ENCODE measurements at regions not wholly inside any gene's neighbourhood (a gene's known extent, or its start where the extent isn't known, plus 50 kb on each side); places are given as distances from the start of the nearest gene placed in this dataset.

- no peak for DNase-seq
Observed at GRCh38 chr2:129754831-129755230, 224.6 kb upstream of the RAB6C start.

GRCh38 chr2:129755786-129756185, 223.7 kb upstream of the RAB6C start:
- DNase-seq, result no peak

DNA sequence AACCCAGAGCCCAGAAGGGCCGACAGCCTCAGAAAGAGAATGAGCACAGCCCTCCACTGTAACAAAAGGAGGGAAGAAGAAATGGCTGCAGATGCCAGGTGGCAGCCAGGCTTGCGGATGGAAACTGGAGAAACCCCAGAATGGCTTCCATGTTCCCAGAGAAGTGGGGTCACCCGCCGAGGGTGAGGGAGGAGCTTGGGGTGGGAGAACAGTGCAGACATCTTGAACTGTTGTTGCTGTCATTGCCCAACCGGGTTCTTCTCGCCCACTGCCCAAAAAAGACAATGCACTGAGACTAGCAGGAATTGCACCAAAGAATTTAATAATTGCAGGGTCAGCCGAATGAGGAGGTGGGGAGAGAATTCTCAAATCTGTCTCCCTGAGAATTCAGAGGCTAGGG, 223.2 kb upstream of the RAB6C start:
- no peak for DNase-seq

DNA sequence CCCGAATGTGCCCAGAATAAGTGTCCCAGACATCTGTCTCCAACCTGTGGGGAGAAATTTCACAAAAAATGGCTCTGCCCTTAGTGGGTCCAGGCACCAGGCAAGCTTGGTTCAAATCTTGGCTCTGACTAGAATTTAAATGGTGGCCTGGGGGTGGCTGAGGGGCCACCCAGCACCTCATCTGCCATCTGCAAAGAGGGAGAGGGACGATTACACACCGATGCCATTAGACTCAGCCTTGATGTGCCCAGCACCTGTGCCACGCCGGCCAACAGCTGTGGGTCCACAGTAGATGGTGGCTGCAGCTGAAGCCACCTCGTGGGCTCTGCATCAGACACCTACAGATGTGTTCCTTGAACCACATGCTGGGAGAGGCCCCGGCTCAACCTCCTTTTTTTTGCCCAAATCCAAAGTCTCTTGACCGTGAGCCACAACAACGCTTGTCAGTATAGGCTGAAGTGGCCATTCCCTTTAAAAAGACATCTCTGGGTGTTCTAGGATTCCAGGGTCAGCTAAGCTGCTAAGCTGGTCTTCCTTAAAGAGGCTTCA, 222.0 kb upstream of the RAB6C start:
- DNase-seq, result no peak

- DNase-seq, result no peak
Observed at GRCh38 chr2:129757915-129758783, 221.3 kb upstream of the RAB6C start.

GRCh38 chr2:129758784-129759471, 220.5 kb upstream of the RAB6C start:
- no peak for DNase-seq

GRCh38 chr2:129759472-129760010, 219.9 kb upstream of the RAB6C start:
- no peak for DNase-seq

GRCh38 chr2:129760669-129761068, 218.8 kb upstream of the RAB6C start:
- DNase-seq, result no peak

DNA sequence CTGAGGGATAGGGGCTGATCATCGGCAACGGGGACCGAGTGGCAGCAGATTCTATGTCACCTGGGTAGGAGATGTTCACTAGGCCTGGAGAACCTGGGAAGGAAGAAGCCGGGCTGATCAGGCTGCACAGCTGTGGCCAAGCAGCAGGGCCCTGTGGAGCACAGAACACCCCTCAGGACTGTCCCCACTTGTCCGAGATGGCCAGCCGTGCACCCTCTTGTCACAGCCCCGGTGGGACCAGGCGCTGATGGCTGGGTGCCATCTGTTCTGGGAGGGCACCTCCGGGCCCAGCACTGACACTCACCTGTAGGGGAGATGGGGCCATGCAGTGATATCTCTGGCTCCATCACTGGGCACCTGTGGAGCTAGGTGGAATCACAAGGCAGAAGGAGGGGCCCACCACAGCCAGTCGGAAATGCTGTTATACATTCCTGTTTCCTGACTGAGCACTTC, 217.9 kb upstream of the RAB6C start:
- DNase-seq, result no peak

- DNase-seq, result no peak
Observed at GRCh38 chr2:129762386-129763189, 216.9 kb upstream of the RAB6C start.

DNA sequence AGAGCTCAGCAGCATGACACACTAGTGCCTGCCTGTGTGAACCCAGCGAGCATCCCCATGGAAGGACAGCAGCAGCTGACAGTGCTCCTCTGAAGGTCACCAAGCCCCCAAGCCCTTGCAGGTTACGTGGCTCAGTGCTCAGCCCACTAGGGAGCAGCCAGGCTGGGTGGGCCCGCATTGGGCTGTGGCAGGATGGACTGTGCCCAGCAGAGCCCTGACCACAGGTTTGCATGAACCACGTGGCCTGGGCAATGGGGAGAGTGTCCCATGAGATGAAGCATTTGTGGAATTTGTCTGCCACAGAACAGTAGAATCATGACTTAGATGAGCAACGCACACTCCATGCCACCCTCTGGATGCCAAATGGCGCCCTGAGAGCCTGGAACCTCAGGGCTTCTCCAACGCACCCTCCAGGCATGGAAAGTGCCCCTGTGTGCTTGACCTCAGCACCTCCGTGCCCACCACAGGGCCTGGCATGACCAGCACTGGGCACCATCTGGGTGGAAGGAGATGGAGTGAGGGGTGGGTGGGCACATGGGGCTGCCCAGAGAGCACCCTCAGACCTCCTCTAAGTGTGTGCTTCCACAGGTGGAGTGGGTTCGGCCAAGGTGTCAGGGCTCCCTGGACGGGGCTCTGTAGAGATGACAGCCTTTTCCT, 216.1 kb upstream of the RAB6C start:
- DNase-seq, result no peak

DNA sequence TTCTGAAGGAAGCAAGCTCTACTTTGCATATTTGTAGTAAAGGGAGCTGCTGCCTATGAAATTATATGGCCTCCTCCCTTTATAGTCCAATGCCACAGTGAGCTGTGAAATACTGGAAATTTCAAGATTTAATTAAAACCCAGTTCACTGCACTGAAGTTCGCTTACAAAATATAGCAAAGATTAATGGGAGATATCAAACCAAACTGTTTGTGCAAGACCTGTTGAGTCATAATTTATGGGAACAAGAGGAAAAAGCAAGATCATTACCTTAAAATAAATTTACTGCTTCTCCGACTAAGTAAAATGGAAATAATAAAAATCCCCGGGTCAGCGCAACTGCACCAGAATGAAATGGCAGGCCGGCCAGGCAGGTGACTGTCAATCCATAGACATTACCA, 215.5 kb upstream of the RAB6C start:
- no peak for DNase-seq

GRCh38 chr2:129764376-129765325, 214.8 kb upstream of the RAB6C start:
- DNase-seq, result no peak

DNA sequence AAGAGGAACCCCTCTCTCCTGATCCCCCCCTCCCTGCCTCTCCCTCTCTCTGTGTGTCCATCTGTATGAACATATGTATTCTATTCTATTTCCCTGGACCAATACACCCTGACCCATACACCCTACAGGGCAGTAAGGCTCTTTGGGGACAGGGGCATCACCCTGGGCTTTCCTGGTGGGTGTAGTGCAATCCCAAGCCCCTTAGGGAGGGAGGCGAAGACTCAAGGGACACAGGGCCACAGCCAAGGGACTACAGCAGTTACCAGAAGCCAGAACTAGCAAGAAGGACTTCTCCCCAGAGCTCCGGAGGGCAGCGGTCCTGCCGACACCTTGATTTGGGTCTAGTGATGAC, 214.2 kb upstream of the RAB6C start:
- DNase-seq, result no peak

- DNase-seq, result no peak
Observed at GRCh38 chr2:129765678-129766351, 213.7 kb upstream of the RAB6C start.

GRCh38 chr2:129766374-129766993, 213.0 kb upstream of the RAB6C start:
- DNase-seq, result no peak

DNA sequence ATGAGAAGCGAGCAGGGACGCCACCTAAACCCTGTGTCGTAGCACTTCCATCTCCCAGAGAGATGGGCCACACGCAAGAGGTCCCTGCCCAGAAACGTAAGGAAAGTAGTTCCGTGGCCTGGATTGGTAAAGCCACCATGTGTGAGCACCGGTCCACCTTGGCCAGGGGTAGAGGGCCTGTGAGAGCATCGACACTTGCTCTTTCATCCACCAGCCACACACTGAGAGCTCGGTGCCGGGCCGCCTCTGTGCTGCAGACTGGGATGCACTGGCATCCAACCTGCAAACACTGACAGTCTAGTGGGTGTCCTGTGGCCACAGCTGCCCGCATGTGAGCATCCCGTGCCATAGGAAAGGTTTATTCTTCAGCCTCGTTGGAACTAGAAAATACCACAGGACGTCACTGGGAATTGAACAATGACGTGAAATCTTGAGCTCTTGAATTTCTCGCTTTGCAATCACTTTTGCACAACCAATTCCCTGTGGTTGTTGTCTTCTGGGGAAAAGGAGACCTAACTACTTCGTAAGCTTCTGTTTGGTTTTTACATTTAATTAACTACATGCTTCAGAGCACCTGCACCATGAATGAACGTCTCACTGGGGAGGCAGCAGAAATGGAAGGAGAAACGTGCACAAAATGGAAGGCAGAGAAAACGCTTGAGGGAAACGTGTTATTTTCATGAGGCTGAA, 212.0 kb upstream of the RAB6C start:
- DNase-seq, result no peak

DNA sequence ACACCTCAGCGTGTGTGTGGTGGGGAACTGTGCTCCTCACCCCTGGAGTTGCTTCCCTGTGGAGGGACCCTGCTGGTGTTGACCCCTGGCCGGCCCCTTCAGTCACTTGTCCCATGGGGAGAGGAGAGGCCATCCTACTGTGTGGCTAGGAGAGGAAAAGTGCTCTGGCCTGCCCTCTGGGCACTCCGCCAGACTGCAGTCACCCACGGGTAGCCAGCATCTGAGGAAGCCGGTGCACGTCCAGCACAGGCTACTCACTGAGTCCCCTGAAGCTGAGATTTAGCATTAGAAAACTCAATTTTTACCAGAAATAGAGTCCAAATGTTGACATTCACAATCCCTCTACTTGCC, 211.5 kb upstream of the RAB6C start:
- no peak for DNase-seq

DNA sequence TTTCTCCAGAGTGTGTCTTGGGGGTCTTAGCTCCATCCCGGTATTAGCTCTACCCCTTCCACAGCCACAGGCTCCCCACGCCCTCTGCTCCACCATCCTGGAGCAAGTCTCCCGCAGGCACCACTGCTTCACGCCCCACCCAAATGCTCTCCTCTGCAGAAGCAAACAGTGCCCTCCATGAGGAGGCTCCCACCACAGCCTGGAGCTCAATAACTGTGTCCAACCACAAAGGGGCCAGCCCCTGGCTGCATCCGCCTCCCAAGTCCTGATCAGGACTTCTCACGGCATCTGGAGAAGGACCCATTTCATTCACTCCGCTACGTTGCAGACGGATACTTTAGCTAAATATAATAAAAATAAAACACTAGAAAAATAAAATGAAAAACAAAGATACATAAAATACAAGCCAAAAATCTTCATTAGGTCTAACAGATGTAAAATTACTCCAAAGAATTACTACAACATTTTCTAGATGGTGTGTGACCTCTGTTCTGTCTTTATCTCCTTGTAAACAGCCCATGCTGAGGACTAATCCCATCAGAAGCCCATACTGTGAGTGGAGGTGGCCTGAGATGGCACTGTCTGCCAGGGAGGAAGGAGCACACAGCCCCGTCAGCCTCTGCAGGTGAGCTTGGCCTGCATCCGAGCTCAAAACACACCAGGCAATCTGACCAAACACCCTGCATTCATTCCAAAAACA, 210.8 kb upstream of the RAB6C start:
- DNase-seq, result no peak
